ENCODE measurements at regions not wholly inside any gene's neighbourhood (a gene's known extent, or its start where the extent isn't known, plus 50 kb on each side); places are given as distances from the start of the nearest gene placed in this dataset.
"Not testable (repeated sequence)": the region's sequence is repeated elsewhere in the genome, so short reads cannot be mapped to it uniquely, and the experiment has no call there.

- intact Hi-C loops (cut with micrococcal nuclease), result no loop called here
Observed at GRCh38 chr15:38117781-38118180, 134.9 kb upstream of the SPRED1 start.

DNA sequence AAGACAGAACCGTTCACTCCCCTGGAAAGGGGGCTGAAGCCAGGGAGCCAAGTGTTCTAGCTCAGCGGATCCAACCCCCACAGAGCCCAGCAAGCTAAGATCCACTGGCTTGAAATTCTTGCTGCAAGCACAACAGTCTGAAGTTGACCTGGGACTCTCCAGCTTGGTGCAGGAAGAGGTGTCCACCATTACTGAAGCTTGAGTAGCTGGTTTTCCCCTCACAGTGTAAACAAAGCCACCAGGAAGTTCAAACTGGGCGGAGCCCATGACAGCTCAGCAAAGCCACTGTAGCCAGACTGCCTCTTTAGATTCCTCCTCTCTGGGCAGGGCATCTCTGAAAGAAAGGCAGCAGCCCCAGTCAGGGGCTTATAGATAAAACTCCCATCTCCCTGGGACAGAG is 132.8 kb upstream of the SPRED1 start:
- intact Hi-C loops (cut with micrococcal nuclease), result not testable (repeated sequence)

DNA sequence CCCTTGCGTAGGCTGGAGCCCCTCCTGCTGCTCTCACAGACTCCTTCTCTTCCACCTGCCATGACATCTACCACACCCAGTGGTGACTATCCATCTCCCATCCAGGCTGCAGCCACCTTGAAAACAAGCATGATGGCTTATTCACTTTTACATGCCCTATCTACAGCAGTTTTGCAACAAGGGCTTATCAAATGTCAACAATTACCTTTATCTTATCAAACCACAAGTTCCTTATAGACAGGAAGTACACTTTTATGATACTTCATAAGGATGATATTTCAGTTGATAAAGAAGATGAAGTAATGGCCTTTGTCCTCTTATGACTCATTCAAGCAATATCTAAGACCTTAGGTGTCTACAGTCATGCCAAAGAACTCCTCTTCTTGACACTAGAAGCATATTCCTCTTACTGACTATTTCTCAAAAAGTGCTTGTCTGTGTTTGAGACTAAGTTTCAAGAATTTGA is 125.3 kb upstream of the SPRED1 start:
- intact Hi-C loops (cut with micrococcal nuclease), result no loop called here

DNA sequence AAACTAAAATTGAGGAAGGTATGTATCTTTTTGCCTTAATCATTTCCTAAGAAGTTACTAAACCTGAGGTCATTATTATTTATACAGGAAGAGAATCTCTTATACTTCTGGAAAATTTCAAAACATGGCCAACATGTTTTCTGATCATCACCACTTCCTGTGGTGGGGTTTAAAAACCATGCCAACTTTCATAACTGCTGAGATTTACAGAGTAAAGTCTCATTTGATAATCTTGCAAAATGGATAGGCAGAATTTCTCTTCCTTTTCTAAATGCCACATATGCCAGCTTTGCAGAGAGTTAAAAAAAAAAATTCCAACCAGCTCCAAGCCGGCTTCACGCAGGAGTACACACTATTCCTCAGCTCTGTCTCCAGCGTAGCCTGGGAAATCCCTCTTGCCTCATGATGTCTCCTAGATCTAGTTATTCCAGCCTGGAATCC is 124.3 kb upstream of the SPRED1 start:
- intact Hi-C loops (cut with micrococcal nuclease), result no loop called here

GRCh38 chr15:38128921-38129320 is 123.7 kb upstream of the SPRED1 start:
- intact Hi-C loops (cut with micrococcal nuclease), result no loop called here

- intact Hi-C loops (cut with micrococcal nuclease), result no loop called here
Observed at GRCh38 chr15:38129531-38130204, 123.0 kb upstream of the SPRED1 start.

DNA sequence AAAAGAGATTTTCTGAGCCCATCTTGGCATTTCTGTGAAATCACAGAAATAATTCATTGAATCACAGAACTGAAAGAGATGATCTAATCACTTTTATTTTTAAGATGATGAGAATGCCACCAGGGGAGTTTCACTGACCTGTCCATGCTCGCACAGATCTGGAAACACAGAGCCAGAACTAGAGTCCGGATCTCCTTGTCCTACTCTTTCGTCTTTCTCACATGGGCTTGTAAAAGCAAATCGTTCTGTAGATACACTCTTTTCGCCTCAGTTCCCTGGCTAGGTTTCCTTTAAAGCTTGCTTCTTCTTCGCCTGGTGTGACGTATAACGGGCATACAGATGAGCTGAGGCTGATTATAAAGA is 122.5 kb upstream of the SPRED1 start:
- intact Hi-C loops (cut with micrococcal nuclease), result no loop called here

DNA sequence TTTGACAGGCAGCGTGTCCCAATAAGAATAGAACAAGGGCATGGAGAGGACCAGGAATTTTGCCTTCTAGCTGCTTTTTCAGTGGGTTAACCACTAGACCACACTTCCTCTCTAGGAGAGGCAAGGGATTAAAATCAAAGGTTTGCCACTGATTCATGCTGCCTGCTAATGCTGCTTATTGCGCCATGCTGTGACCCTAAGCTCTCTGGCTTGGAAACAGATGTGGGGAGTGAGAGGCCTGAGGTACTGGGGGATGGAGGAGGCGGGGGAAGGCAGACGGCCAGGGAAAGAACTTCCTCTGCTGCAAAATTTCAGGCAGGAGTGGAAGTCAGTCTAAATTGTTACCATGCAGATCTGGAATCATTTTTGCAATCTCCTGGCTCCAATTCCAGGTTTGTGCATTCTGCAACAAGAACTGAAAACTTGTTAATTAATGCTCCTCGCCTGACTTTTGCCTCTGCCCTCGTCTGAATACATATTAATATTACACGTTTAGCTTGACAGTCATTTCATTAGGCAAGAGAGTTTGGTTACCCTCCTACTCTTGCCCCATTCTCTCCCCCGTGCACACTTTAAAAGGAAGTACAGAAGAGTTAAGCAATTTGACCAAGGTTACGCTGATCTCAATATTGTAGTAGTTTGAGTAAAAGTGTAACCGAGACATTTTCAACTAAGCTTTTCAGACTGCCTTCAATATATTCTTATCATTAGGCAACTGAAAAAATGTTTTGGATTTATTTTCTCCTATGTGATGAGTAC is 121.7 kb upstream of the SPRED1 start:
- intact Hi-C loops (cut with micrococcal nuclease), result no loop called here

GRCh38 chr15:38134252-38134651 is 118.4 kb upstream of the SPRED1 start:
- intact Hi-C loops (cut with micrococcal nuclease), result no loop called here

- intact Hi-C loops (cut with micrococcal nuclease), result not testable (repeated sequence)
Observed at GRCh38 chr15:38142195-38142594, 110.4 kb upstream of the SPRED1 start.

GRCh38 chr15:38144921-38145320 is 107.7 kb upstream of the SPRED1 start:
- intact Hi-C loops (cut with micrococcal nuclease), result no loop called here

DNA sequence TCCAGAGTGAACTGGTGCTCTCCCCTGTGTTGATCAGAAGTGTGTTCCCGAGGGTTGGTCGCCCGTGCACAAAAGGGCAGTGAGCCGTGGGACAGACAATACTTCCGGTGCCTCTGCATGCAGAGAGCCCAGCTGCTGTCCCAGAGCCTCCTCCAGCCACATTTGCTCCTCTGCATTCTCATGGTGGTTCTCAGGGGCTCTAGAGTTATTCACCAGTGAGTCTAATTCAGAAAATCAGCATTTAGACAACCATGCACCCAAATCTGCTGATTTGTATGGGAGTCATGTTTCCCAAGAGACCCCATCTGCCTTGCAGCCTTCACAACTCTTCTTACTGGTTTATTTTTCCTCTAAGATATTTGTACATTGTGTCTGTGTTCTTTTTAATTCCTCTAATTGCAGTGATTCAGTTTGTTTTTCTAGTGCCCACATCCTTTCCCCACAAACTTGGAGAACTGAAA is 107.0 kb upstream of the SPRED1 start:
- intact Hi-C loops (cut with micrococcal nuclease), result no loop called here

DNA sequence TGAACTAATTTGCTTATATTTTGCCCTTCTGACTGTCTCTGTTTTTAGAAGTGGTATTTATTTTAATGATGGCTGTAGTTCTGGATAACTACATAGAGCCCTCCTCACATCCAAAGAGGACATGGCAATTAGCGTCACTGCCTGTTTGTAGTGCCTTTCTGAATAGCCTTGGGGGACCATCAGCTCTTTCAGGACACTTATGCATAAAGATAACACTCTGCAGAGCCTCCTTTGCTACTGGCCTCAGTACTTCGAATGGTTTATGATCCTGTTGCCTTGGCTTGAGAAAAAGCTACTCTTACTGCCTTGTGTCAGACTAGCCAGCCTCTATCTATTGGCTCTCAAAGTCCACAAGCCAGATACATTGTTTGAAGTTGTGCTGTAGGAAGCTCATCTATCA is 105.4 kb upstream of the SPRED1 start:
- intact Hi-C loops (cut with micrococcal nuclease), result no loop called here

DNA sequence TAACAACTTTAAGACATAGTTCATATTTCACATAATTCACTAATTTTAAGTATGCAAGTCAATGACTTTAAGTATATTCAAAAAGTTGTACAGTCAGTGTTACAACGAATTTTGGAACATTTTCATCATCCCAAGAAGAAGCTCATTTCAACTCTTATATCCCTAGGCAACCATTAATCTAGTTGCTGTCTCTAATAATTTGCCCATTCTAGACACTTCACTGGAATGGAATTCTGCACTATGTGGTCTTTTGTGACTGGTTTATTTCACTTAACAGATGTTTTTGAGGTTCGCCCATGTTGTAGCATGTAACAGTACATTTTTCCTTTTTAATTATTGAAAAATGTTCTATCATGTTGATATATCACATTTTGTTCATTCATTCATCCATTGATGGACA is 104.2 kb upstream of the SPRED1 start:
- intact Hi-C loops (cut with micrococcal nuclease), result no loop called here

DNA sequence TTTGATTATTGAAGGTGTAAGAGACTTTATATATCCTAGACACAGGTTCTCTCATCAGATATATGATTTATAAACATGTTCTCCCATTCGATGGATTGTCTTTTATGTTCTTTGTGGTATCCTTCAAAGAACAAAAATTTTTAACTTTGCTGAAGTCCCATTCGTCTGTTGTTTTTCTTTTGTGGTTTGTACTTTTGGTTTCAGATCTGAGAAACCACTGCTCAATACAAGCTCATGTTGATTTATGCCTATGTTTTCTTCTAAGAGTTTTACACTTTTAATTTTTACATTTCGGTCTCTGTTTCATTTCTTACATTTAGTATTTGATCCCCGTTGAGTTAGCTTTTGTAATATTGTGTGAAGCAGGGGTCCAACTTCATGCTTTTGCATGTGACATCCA is 103.3 kb upstream of the SPRED1 start:
- intact Hi-C loops (cut with micrococcal nuclease), result no loop called here

DNA sequence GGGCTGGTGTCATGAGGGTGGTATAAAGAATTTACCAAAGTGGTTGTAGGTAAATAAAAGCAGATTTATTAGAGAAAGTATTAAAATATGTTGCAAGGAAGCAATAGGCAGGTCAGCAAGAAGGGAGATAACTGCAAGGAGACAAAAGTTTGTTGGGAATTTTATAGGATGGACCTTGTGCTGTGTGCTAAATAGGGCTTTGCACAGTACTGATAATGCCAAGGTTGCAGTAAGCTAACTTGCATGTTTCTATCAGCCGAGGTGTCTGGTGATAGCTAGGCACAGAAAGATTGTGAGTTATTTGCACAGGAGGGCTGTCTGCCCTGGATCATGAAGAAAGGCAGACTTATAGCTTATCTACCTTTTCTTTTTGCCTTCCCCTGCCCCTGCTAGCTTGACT is 102.5 kb upstream of the SPRED1 start:
- intact Hi-C loops (cut with micrococcal nuclease), result loop anchor here (10.0 kb wide), 1 partner anchor 65 kb away; no protein-coding TSS in a partner anchor

DNA sequence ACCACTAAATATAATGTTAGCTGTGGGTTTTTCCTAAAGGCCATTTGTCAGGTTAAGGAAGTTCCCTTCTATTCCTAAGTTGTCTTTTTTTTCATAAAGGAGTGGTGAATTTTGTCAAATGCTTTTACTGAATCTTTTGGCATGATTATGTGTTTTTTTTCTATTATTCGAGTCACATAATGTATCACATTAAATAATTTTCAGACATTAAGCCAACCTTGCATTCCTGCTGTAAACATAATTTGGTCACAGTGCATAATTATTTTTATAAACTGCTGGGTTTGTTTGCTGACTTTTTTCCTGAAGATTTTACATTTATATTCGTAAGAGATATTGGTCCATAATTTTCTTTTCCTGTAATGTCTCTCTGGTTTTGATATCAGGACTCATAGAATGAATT is 101.8 kb upstream of the SPRED1 start:
- intact Hi-C loops (cut with micrococcal nuclease), result loop anchor here (10.0 kb wide), 1 partner anchor 64 kb away; no protein-coding TSS in a partner anchor

GRCh38 chr15:38153781-38154180 is 98.9 kb upstream of the SPRED1 start:
- intact Hi-C loops (cut with micrococcal nuclease), result loop anchor here (10.0 kb wide), 1 partner anchor 61 kb away; no protein-coding TSS in a partner anchor

- intact Hi-C loops (cut with micrococcal nuclease), result loop anchor here (10.0 kb wide), 1 partner anchor 61 kb away; no protein-coding TSS in a partner anchor
Observed at GRCh38 chr15:38154255-38154654, 98.4 kb upstream of the SPRED1 start.

DNA sequence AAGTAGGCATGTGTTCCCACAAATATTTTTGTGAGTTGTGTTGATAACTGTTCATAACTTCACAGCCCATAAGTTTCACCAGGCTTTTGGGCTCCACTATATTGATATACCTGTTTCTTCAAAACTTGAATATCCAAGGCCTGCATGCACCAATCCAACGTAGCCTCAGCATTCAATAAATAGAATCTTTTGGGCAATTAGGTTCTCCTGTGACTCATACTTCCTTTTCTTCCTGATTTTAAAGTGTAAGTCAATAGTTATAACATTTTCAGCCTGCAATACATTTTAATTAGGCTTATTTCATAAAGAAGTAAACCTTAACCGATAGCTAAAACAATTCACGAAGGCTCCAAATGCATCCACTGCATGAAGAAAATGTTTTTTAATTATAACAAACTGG is 97.8 kb upstream of the SPRED1 start:
- intact Hi-C loops (cut with micrococcal nuclease), result loop anchor here (10.0 kb wide), 1 partner anchor 60 kb away; no protein-coding TSS in a partner anchor

GRCh38 chr15:38163658-38164057 is 89.0 kb upstream of the SPRED1 start:
- intact Hi-C loops (cut with micrococcal nuclease), result no loop called here

GRCh38 chr15:38164061-38164460 is 88.6 kb upstream of the SPRED1 start:
- intact Hi-C loops (cut with micrococcal nuclease), result no loop called here
